GM21619 (cell line): ENCODE measurements at regions not wholly inside any gene's neighbourhood (a gene's known extent, or its start where the extent isn't known, plus 50 kb on each side); places are given as distances from the start of the nearest gene placed in this dataset.
"Not testable (repeated sequence)": the region's sequence is repeated elsewhere in the genome, so short reads cannot be mapped to it uniquely, and the experiment has no call there.

ENCODE experiments used
- ATAC-seq: cut with Tn5 transposase; IDR thresholded peaks from one replicate; pipeline ENCODE4 v1.9.1; 2021; ENCODE audit not compliant: unreplicated experiment

GRCh38 chr14:54010981-54011380 is 54.4 kb upstream of the BMP4 start:
- no peak for ATAC-seq

GRCh38 chr14:54023027-54023426 is 66.4 kb upstream of the BMP4 start:
- no peak for ATAC-seq

DNA sequence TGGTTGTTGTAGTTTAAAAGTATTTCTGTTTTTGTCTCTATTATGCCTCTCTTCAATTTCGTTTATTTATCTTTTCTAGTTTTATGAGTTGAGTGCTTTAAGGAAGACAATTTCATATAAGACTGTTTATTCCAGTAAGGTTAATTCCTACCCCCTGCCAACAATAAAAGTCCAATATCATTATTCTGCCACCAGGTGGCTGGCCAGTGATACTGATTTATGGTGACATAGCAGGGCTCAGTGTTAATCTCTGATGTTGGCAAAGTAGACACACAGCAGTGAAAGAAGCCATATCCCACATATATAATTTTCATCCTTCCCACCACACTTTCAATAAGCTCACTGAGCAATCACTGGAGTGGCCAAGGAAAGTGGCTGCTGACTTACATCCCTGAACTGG is 69.0 kb upstream of the BMP4 start:
- no peak for ATAC-seq

GRCh38 chr14:54026671-54027070 is 70.0 kb upstream of the BMP4 start:
- no peak for ATAC-seq

GRCh38 chr14:54030996-54031395 is 74.4 kb upstream of the BMP4 start:
- ATAC-seq, result not testable (repeated sequence)

DNA sequence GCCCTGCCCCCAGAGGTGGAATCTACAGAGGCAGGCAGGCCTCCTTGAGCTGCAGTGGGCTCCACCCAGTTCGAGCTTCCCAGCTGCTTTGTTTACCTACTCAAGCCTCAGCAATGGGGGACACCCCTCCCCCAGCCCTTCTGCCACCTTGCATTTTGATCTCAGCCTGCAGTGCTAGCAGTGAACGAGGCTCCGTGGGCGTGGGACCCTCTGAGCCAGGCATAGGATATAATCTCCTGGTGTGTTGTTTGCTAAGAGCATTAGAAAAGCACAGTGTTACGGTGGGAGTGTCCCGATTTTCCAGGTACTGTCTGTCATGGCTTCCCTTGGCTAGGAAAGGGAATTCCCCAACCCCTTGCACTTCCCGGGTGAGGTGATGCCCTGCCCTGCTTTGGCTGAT is 76.7 kb upstream of the BMP4 start:
- not testable (repeated sequence) for ATAC-seq

- no peak for ATAC-seq
Measured at GRCh38 chr14:54038724-54039123, 82.1 kb upstream of the BMP4 start.

- no peak for ATAC-seq
Measured at GRCh38 chr14:54039311-54039710, 82.7 kb upstream of the BMP4 start.

- no peak for ATAC-seq
Measured at GRCh38 chr14:54040846-54041245, 84.2 kb upstream of the BMP4 start.

GRCh38 chr14:54046250-54046649 is 89.6 kb upstream of the BMP4 start:
- ATAC-seq, result no peak

GRCh38 chr14:54047645-54048308 is 91.2 kb upstream of the BMP4 start:
- ATAC-seq, result no peak

- no peak for ATAC-seq
Measured at GRCh38 chr14:54048311-54048710, 91.7 kb upstream of the BMP4 start.

DNA sequence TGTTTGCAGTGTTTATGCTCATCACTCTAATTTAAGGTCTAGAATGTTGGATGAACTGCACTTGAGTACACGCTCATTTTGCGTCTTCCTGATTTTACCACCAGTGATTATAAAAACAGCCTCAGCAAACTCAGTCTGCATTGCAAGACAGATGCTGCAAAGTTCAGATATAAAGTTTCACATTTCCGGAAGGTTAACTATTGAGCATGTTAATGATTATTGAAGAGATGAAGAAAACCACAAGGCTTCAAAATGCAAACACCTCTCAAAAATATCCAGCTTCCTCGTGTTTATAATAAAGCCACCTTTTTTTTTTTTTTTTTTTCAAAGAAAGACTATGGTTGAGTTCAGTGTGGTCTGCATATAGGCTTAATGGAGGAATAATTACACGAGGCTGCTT is 92.1 kb upstream of the BMP4 start:
- ATAC-seq, result no peak

DNA sequence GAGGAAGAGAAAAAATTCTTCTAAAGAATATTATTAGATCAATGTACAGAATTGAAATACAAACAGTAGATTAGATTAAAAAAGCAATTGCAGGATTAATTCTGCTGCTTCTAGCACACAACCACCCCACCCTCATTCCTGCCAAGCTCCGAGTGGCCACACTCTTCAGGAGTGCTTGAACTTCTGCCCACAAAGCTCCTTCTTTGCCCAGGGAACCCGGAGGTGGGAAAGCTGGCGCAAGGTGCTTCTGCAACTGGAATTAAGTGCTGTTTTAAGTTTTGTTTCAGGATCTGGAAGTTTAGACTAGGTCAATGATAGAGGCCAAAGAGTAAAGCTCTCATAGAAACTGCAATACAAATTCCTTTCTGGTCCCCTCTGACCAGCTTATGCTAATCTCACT is 94.1 kb upstream of the BMP4 start:
- ATAC-seq, result no peak

- ATAC-seq, result no peak
Measured at GRCh38 chr14:54052696-54053385, 96.2 kb upstream of the BMP4 start.

- ATAC-seq, result no peak
Measured at GRCh38 chr14:54053386-54053745, 96.7 kb upstream of the BMP4 start.

DNA sequence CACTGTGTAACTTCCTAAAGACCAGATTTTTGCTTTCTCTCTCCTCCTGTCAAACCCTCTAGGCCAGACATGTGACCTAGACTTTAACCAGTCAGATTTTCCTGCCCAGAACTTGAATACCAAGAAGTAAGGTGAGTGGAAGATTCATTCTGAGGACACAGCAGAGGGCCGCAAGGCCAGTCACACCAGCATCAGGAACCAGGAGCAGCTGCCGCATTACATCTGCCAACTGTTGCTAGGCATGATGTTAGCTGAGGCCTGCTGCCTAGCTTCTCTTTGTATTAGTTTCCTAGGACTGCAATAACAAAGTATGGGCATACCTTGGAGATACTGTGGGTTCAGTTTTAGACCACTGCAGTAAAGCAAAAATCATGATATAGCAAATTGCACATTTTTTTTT is 101.9 kb upstream of the BMP4 start:
- no peak for ATAC-seq

DNA sequence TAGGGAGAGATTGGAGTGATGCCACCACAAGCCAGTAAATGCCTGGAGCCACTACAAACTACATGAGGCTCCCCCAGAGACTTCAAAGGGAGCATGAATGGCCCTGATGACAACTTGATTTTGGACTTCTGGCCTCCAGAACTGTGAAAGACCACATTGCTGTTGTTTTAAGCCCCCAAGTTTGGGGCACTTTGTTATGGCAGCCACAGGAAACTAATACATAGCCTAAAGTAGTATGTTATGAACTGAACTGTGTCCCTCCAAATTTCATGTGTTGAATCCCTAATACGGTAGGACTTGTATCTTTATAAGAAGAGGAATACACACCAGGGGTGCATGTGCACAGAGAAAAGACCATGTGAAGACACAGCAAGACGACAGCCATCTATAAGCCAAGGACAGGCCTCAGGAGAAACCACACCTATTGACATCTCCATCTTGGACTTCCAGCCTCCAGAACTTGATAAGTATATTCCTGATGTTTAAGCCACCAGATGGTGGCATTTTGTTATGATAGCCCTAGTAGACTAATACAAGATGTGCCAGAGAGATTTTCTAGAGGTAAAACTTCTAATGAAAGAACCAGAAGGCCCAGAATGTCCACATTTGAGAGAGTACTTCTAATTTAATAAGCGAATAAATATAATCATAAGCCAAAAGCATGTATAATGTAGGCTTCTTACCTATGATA is 127.1 kb upstream of the BMP4 start:
- no peak for ATAC-seq

- no peak for ATAC-seq
Measured at GRCh38 chr14:54085232-54085761, 128.7 kb upstream of the BMP4 start.

DNA sequence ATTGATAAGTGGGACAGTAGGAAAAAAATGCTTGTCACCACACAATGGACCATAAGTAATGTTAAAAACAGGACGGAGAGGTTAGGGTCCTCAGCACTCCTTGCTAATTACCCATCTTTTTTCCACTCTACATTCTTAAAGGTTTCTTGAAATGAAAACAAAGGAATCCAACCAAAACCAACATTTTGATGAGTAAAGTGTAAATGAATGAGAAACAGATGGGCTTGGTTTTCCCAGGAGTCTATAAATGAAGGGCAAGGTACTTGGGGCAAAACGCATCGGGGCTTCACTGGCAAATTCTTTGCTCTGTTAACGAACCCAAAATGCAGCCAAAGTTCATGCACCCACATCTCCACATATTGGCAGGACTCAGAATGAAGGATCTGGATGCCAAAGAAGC is 129.2 kb upstream of the BMP4 start:
- no peak for ATAC-seq

DNA sequence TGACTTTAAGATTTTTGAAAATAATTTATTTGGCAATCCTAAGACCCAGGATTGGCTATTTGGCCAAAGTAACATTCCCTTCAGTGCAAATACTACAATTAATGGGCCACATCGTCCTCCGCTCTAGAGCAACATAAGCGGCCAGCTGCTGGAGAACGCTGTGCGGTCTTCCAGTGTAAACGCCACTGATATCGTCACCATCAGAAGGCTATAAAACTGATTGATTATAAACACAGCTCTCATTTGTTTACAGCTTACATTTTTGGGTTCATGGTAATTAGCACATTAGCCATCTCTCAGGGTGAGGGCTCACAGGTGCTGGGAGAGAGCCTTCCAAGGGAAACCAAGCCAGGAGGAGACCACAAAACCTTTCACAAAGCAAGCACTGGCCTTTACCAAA is 130.1 kb upstream of the BMP4 start:
- no peak for ATAC-seq

DNA sequence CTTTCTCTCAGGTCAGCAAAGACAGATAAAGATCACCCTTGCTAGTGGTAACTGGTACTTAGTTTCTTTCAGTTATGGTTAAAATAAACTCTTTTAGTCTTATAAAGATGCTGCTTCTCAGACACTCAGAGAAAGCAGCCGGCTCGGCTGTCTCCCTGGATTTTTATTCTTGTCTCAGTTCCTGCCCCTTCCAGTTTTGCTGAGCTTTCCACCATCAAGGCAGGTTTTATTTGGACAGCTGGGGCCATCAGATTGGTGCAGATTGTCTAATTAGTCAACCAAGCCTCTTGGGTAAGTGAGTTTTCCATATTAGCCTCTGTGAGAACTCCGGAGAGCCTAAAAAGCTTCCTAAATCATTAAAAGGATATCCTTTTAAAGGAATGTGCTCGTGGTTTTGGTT is 130.8 kb upstream of the BMP4 start:
- no peak for ATAC-seq
